K562 (cell line): ENCODE measurements at regions not wholly inside any gene's neighbourhood (a gene's known extent, or its start where the extent isn't known, plus 50 kb on each side); places are given as distances from the start of the nearest gene placed in this dataset.

Source experiments
- ATAC-seq: fragments of 200-7000 bp; cut with Tn5 transposase; 3 replicates; pipeline ENCODE4 v1.9.1; 2020; ENCODE audit warnings: moderate library complexity
- BruUV-seq: library from RNA; stranded (reverse); fragments of 400-500 nt; replicated peaks from 2 replicates; lab custom pipeline; 2021; lab: Mats Ljungman, UMichigan
- CTCF ChIA-PET: fragments of 300-600 bp; formaldehyde crosslinking; extraction: SDS; loops from one replicate; lab custom pipeline; 2021; ENCODE audit warnings: low intra/inter-chr PET ratio; lab: Yijun Ruan, JAX
- POLR2A ChIA-PET: fragments of 300-600, 350-650 bp; sonication (Branson Sonifier 250); formaldehyde crosslinking; extraction: SDS; loops from one replicate; lab custom pipeline; 2021; ENCODE audit warnings: antibody characterized with exemption, inconsistent platforms; lab: Yijun Ruan, JAX
- DNase-seq, 4 experiments: peaks; one replicate each; pipeline versions ENCODE4 v3.0.0 to v3.0.0-alpha.2; 2011 to 2018; ENCODE audit warnings: low spot score in 3 of 4, mixed read lengths in 3 of 4; ENCODE audit errors: extremely low read depth in 1 of 4
- FAIRE-seq: peaks from 2 replicates; lab custom pipeline; 2011; peaks lifted over from hg19 to GRCh38; lab: Jason Lieb, UNC
- H2AFZ ChIP-seq: 2 replicates; pipeline ENCODE4 v1.6.0; 2011; ENCODE audit warnings: low read depth, low read length, control low read depth, inconsistent platforms
- H3K27ac ChIP-seq: fragments of 200-600 bp; 3 replicates; pipeline ENCODE4 v1.8.0; 2011; ENCODE audit warnings: low read depth, mild to moderate bottlenecking, control low read depth, inconsistent platforms, low read length, moderate library complexity, mixed read lengths; ENCODE audit errors: extremely low read depth
- H3K27me3 ChIP-seq, 2 experiments: fragments of 300-600 bp in 1 of 2; 2 replicates in 1 of 2; 3 replicates in 1 of 2; pipeline versions ENCODE4 v1.6.0 to v1.8.0; 2011; ENCODE audit warnings: inconsistent platforms in 2 of 2, low read length in 2 of 2, mild to moderate bottlenecking in 1 of 2, mixed read lengths in 1 of 2, moderate library complexity in 1 of 2; ENCODE audit not compliant: control insufficient read depth in 2 of 2, insufficient read depth in 2 of 2
- H3K36me3 ChIP-seq: fragments of 300-600 bp; 3 replicates; pipeline ENCODE4 v1.8.0; 2011; ENCODE audit warnings: mild to moderate bottlenecking, low read length, inconsistent platforms; ENCODE audit not compliant: control insufficient read depth, insufficient read depth
- H3K4me1 ChIP-seq, 2 experiments: fragments of 200-600 bp in 1 of 2; replicated peaks in 1 of 2; 2 replicates in 1 of 2; 3 replicates in 1 of 2; pipeline versions ENCODE4 v1.5.1 to v1.8.0; 2011; ENCODE audit warnings: inconsistent platforms in 2 of 2, low read length in 2 of 2, mild to moderate bottlenecking in 1 of 2, mixed read lengths in 1 of 2, moderate library complexity in 1 of 2; ENCODE audit not compliant: control insufficient read depth in 2 of 2, insufficient read depth in 2 of 2
- H3K4me2 ChIP-seq: 2 replicates; pipeline ENCODE4 v1.6.1; 2011; ENCODE audit warnings: low read length, control low read depth, inconsistent platforms, mixed read lengths; ENCODE audit not compliant: insufficient read depth
- H3K4me3 ChIP-seq: fragments of 200-600 bp; sonication (generic), shearing (Covaris generic); 2 replicates; pipeline ENCODE4 v1.5.1; 2016; ENCODE audit warnings: control low read depth, inconsistent platforms
- H3K79me2 ChIP-seq: fragments of 200-600 bp; 3 replicates; pipeline ENCODE4 v1.8.0; 2011; ENCODE audit warnings: low read length, inconsistent platforms; ENCODE audit not compliant: control insufficient read depth, insufficient read depth
- H3K9ac ChIP-seq, 2 experiments: 2 replicates each; pipeline versions ENCODE4 v1.6.0 to v1.6.1; 2011; ENCODE audit warnings: low read depth in 2 of 2, low read length in 2 of 2, control low read depth in 1 of 2, inconsistent platforms in 1 of 2, mild to moderate bottlenecking in 1 of 2, mixed read lengths in 1 of 2; ENCODE audit not compliant: insufficient read depth in 1 of 2
- H3K9me1 ChIP-seq: one replicate; pipeline ENCODE4 v1.6.0; 2011; ENCODE audit warnings: inconsistent platforms, mild to moderate bottlenecking, low read length, moderate library complexity; ENCODE audit not compliant: control insufficient read depth, insufficient read depth
- H3K9me3 ChIP-seq: replicated peaks from 2 replicates; pipeline ENCODE4 v1.5.1; 2011; ENCODE audit warnings: low read depth, low read length, inconsistent platforms; ENCODE audit not compliant: control insufficient read depth, insufficient read depth
- H4K20me1 ChIP-seq: replicated peaks from 2 replicates; pipeline ENCODE4 v1.6.1; 2011; ENCODE audit warnings: low read length, inconsistent platforms, mixed read lengths; ENCODE audit not compliant: control insufficient read depth, insufficient read depth
- ATF1 ChIP-seq, 2 experiments: fragments of 450-650 bp in 1 of 2; IDR thresholded peaks; 2 replicates each; pipeline ENCODE4 v1.6.1; 2016; ENCODE audit warnings: missing compliant biosample characterization in 1 of 2, missing genetic modification characterization in 1 of 2
- CBX8 ChIP-seq: fragments of 200-600 bp; sonication (generic); IDR thresholded peaks from 2 replicates; pipeline ENCODE4 v1.6.1; 2012; ENCODE audit warnings: borderline replicate concordance, mixed run types, low read depth, mild to moderate bottlenecking, moderate library complexity, mixed read lengths, low read length, control low read depth, inconsistent platforms; ENCODE audit not compliant: poor library complexity, severe bottlenecking; ENCODE audit errors: extremely low read depth
- FOXA1 ChIP-seq: fragments of 450-650 bp; IDR thresholded peaks from 2 replicates; pipeline ENCODE4 v1.6.1; 2016; ENCODE audit warnings: mild to moderate bottlenecking, borderline replicate concordance
- KDM2B ChIP-seq: fragments of 250-450 bp; sonication (Bioruptor Pico); IDR thresholded peaks from 2 replicates; pipeline ENCODE4 v1.8.0; 2021; ENCODE audit warnings: mild to moderate bottlenecking, moderate library complexity
- MCM5 ChIP-seq: fragments of 450-650 bp; IDR thresholded peaks from 2 replicates; pipeline ENCODE4 v1.6.1; 2016; ENCODE audit warnings: low read depth
- MEIS2 ChIP-seq: fragments of 450-650 bp; IDR thresholded peaks from 2 replicates; pipeline ENCODE4 v1.6.1; 2014; ENCODE audit warnings: mild to moderate bottlenecking; ENCODE audit not compliant: partially characterized antibody
- NFE2L1 ChIP-seq: fragments of 450-650 bp; IDR thresholded peaks from 2 replicates; pipeline ENCODE4 v1.6.1; 2016; ENCODE audit warnings: missing genetic modification characterization, low read depth, mild to moderate bottlenecking, missing compliant biosample characterization, moderate library complexity, borderline replicate concordance
- PCBP1 ChIP-seq: fragments of 200-400 bp; formaldehyde crosslinking; IDR thresholded peaks from 2 replicates; pipeline ENCODE4 v1.6.1; 2018; ENCODE audit warnings: mild to moderate bottlenecking, low read depth, low read length; ENCODE audit not compliant: poor library complexity, severe bottlenecking
- PHB2 ChIP-seq: fragments of 450-650 bp; IDR thresholded peaks from 2 replicates; pipeline ENCODE4 v1.6.1; 2017; ENCODE audit warnings: low read depth
- PHF20 ChIP-seq: fragments of 450-650 bp; IDR thresholded peaks from 2 replicates; pipeline ENCODE4 v1.6.1; 2018; ENCODE audit not compliant: partially characterized antibody
- SETDB1 ChIP-seq: IDR thresholded peaks from one replicate; pipeline ENCODE4 v1.6.1; 2012; ENCODE audit warnings: low read length, control low read depth, inconsistent platforms
- SRSF1 ChIP-seq: fragments of 200-400 bp; formaldehyde crosslinking; IDR thresholded peaks from 2 replicates; pipeline ENCODE4 v1.6.1; 2017; ENCODE audit warnings: mild to moderate bottlenecking, low read depth, low read length, moderate library complexity
- XRCC4 ChIP-seq: IDR thresholded peaks from one replicate; pipeline ENCODE4 v1.6.1; 2011; ENCODE audit not compliant: insufficient read depth, insufficient read length; ENCODE audit errors: extremely low read depth
- ZNF212 ChIP-seq: fragments of 450-650 bp; formaldehyde crosslinking; IDR thresholded peaks from 2 replicates; pipeline ENCODE4 v1.4.0; 2020; ENCODE audit warnings: mild to moderate bottlenecking
- ZNF431 ChIP-seq: sonication (generic); formaldehyde crosslinking; IDR thresholded peaks from 2 replicates; pipeline ENCODE4 v1.8.0; 2022; ENCODE audit warnings: mild to moderate bottlenecking, missing genetic modification reagents
- in situ Hi-C: fragments of 300-500 bp; cut with MboI; formaldehyde crosslinking; loops from 4 replicates; pipeline ENCODE4 v1.15.0; 2018; ENCODE audit warnings: inconsistent platforms, mixed read lengths
- intact Hi-C: fragments of 100-400 bp; cut with micrococcal nuclease; formaldehyde crosslinking; loops from 2 replicates; pipeline ENCODE4 v1.14.2; 2022
- TF ChIP-seq, protein P1 (sequence below): sonication (generic); formaldehyde crosslinking; IDR thresholded peaks from 2 replicates; pipeline ENCODE4 v1.8.1; 2023; ENCODE audit warnings: mild to moderate bottlenecking, missing genetic modification reagents, moderate library complexity
- TF ChIP-seq, protein P2 (sequence below): fragments of 450-650 bp; conservative IDR thresholded peaks from 2 replicates; pipeline ENCODE4 v1.6.1; 2016; ENCODE audit warnings: missing genetic modification characterization, low read depth, mild to moderate bottlenecking, control low read depth, missing compliant biosample characterization
- TF ChIP-seq, protein P3 (sequence below), 2 experiments: fragments of 450-650 bp in 1 of 2; sonication (generic) in 1 of 2; formaldehyde crosslinking; conservative IDR thresholded peaks; 2 replicates each; pipeline versions ENCODE4 v1.4.0 to v1.8.1; 2020 to 2022; ENCODE audit warnings: mild to moderate bottlenecking in 1 of 2, missing genetic modification reagents in 1 of 2

DNA sequence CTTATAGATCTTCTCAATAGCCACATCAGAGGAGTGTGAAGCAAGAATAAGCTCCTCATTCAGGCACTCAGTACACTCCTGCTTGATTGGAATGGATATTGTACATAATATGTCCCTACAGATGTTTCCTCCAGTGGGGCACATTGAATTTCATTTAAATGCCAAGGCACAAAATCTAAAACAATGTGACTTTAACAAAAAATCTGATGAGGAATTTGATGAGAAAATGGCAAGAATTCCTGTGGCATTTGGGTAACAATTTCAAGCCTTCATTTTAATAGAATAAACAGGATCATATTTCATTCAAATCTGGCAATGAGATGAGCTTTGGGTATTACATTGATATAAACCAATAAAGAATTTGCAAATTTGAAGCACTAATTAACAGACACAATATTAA is 307.7 kb upstream of the PKN2 start:
- no TSS peak for BruUV-seq
- H3K27ac ChIP-seq: no peak overlapping the region
- intact Hi-C loops: no loop called here
- H3K4me3 ChIP-seq: no peak overlapping the region
- CTCF ChIA-PET: no interaction called here
- no peak for FAIRE-seq
- no peak for ATAC-seq
- DNase-seq: no peak
- H2AFZ ChIP-seq: no peak overlapping the region
- H3K9me3 ChIP-seq: no peaks in the 10 kb centered on the region; the same call in 1 of the 2 replicates
- TF ChIP-seq MCM5: no peak
- no peak for TF ChIP-seq SRSF1
- TF ChIP-seq PHB2: no peak
- TF ChIP-seq, protein P1, sequence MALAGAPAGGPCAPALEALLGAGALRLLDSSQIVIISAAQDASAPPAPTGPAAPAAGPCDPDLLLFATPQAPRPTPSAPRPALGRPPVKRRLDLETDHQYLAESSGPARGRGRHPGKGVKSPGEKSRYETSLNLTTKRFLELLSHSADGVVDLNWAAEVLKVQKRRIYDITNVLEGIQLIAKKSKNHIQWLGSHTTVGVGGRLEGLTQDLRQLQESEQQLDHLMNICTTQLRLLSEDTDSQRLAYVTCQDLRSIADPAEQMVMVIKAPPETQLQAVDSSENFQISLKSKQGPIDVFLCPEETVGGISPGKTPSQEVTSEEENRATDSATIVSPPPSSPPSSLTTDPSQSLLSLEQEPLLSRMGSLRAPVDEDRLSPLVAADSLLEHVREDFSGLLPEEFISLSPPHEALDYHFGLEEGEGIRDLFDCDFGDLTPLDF (CRISPR knock-in tag): no peak
- no peak for TF ChIP-seq ATF1 (CRISPR knock-in tag; IDR thresholded peaks at IDR 0.05)
- no peak for TF ChIP-seq ATF1 (tag; IDR thresholded peaks at IDR 0.05)
- no peak for TF ChIP-seq CBX8
- TF ChIP-seq ZNF431 (CRISPR knock-in tag): no peak
- no peak for TF ChIP-seq ZNF212
- TF ChIP-seq NFE2L1 (tag): no peak
- TF ChIP-seq XRCC4: no peak
- TF ChIP-seq SETDB1: no peak
- no peak for TF ChIP-seq PHF20
- TF ChIP-seq, protein P2, sequence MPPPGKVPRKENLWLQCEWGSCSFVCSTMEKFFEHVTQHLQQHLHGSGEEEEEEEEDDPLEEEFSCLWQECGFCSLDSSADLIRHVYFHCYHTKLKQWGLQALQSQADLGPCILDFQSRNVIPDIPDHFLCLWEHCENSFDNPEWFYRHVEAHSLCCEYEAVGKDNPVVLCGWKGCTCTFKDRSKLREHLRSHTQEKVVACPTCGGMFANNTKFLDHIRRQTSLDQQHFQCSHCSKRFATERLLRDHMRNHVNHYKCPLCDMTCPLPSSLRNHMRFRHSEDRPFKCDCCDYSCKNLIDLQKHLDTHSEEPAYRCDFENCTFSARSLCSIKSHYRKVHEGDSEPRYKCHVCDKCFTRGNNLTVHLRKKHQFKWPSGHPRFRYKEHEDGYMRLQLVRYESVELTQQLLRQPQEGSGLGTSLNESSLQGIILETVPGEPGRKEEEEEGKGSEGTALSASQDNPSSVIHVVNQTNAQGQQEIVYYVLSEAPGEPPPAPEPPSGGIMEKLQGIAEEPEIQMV (tag): no peak
- TF ChIP-seq KDM2B: no peak
- TF ChIP-seq, protein P3, sequence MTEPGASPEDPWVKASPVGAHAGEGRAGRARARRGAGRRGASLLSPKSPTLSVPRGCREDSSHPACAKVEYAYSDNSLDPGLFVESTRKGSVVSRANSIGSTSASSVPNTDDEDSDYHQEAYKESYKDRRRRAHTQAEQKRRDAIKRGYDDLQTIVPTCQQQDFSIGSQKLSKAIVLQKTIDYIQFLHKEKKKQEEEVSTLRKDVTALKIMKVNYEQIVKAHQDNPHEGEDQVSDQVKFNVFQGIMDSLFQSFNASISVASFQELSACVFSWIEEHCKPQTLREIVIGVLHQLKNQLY (CRISPR knock-in tag; conservative IDR thresholded peaks at IDR 0.05): no peak
- no peak for TF ChIP-seq FOXA1
- no peak for TF ChIP-seq PCBP1
- TF ChIP-seq MEIS2: no peak
- TF ChIP-seq, all 486 proteins: peak for 0
- Histone ChIP-seq H4K20me1 (no peaks in the 10 kb centered on the region), H3K79me2 (no peaks in the 10 kb centered on the region), H3K9ac (no peak overlapping the region), H3K4me2 (no peak overlapping the region), H3K9me1 (no peaks in the 10 kb centered on the region), H3K27me3 (no peaks in the 10 kb centered on the region), H3K36me3 (no peaks in the 10 kb centered on the region), H3K4me1 (no peaks in the 10 kb centered on the region)
- POLR2A ChIA-PET: no interaction called here
- in situ Hi-C loops: no loop called here
